ENCODE measurements at regions not wholly inside any gene's neighbourhood (a gene's known extent, or its start where the extent isn't known, plus 50 kb on each side); places are given as distances from the start of the nearest gene placed in this dataset.

DNA sequence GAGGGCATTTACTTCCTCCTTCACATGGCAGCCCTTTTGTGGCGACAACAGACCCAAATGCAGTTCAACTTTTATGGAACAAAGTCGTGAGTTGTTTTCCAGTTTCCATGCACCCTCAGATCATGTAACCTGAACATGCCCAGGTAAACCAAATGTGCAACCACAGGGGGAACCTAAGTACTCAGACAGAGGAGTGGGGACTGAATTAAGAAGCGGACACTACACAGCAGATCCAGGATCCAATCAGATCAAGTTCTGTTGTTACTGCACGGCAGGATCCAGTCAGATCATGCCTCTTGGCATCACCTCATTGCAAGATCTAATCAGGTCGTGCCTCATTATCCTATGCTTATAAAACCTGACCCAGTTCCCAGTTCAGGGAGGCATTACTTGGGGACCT lies 115.7 kb downstream of the MATN1 start (continued):
- TF ChIP-seq, protein P1, sequence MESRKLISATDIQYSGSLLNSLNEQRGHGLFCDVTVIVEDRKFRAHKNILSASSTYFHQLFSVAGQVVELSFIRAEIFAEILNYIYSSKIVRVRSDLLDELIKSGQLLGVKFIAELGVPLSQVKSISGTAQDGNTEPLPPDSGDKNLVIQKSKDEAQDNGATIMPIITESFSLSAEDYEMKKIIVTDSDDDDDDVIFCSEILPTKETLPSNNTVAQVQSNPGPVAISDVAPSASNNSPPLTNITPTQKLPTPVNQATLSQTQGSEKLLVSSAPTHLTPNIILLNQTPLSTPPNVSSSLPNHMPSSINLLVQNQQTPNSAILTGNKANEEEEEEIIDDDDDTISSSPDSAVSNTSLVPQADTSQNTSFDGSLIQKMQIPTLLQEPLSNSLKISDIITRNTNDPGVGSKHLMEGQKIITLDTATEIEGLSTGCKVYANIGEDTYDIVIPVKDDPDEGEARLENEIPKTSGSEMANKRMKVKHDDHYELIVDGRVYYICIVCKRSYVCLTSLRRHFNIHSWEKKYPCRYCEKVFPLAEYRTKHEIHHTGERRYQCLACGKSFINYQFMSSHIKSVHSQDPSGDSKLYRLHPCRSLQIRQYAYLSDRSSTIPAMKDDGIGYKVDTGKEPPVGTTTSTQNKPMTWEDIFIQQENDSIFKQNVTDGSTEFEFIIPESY (IDR thresholded peaks at IDR 0.05): no peak
- TF ChIP-seq, protein P2, sequence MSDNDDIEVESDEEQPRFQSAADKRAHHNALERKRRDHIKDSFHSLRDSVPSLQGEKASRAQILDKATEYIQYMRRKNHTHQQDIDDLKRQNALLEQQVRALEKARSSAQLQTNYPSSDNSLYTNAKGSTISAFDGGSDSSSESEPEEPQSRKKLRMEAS (IDR thresholded peaks at IDR 0.05): no peak
- no peak for TF ChIP-seq FOXA2 (IDR thresholded peaks at IDR 0.05)

DNA sequence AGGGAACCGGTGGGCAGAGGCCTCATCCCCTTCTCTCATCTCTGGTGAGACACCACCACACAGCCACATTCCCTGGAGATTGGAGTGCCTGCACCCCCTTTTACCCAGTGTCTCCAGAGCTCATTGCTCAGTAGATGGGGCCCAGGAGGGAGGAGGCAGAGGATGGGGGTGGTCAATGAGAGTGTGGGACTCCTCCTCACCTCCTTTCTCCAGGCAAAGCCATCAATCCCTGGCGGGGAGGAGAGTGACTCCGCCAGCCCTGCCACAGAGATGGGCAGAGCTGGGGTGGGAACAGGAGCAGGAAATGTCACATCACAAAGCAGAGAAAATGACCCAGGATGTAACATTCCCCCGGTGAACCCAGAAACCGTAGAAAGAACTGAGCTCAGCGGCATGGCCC lies 117.2 kb downstream of the MATN1 start:
- no peak for TF ChIP-seq YY1 (IDR thresholded peaks at IDR 0.05)
- TF ChIP-seq JUND (IDR thresholded peaks at IDR 0.05): no peak
- no peak for TF ChIP-seq TAF1 (conservative IDR thresholded peaks at IDR 0.05)
- TF ChIP-seq, protein P3, sequence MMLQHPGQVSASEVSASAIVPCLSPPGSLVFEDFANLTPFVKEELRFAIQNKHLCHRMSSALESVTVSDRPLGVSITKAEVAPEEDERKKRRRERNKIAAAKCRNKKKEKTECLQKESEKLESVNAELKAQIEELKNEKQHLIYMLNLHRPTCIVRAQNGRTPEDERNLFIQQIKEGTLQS (IDR thresholded peaks at IDR 0.05): no peak
- no peak for TF ChIP-seq RXRA (IDR thresholded peaks at IDR 0.05)
- TF ChIP-seq, protein P4, sequence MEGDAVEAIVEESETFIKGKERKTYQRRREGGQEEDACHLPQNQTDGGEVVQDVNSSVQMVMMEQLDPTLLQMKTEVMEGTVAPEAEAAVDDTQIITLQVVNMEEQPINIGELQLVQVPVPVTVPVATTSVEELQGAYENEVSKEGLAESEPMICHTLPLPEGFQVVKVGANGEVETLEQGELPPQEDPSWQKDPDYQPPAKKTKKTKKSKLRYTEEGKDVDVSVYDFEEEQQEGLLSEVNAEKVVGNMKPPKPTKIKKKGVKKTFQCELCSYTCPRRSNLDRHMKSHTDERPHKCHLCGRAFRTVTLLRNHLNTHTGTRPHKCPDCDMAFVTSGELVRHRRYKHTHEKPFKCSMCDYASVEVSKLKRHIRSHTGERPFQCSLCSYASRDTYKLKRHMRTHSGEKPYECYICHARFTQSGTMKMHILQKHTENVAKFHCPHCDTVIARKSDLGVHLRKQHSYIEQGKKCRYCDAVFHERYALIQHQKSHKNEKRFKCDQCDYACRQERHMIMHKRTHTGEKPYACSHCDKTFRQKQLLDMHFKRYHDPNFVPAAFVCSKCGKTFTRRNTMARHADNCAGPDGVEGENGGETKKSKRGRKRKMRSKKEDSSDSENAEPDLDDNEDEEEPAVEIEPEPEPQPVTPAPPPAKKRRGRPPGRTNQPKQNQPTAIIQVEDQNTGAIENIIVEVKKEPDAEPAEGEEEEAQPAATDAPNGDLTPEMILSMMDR (IDR thresholded peaks at IDR 0.05; ENCODE audit: low read depth, low read length, missing input control): no peak
- no peak for TF ChIP-seq GABPA (IDR thresholded peaks at IDR 0.05 in 1 of 2, conservative IDR thresholded peaks at IDR 0.05 in 1 of 2)
- TF ChIP-seq SP1 (IDR thresholded peaks at IDR 0.05): no peak
- Histone ChIP-seq H3K9me3 (ENCODE audit: control insufficient read depth in 4 of 4, low read length in 3 of 4) (peaks cover 0 to 6% (median 3%) of the 10 kb centered on the region in 4 donors), H3K36me3 (ENCODE audit: control insufficient read depth in 4 of 4, insufficient read depth in 3 of 4, low read depth in 1 of 4, low read length in 3 of 4) (no peaks in the 10 kb centered on the region), H3K27me3 (ENCODE audit: control insufficient read depth in 4 of 4, insufficient read depth in 4 of 4, low read length in 3 of 4) (no peaks in the 10 kb centered on the region), H3K4me3 (ENCODE audit: low read depth in 1 of 3, low read length in 3 of 3) (no peak overlapping the region), H3K27ac (ENCODE audit: low read depth in 1 of 2, low read length in 2 of 2) (no peak overlapping the region), H3K9ac (ENCODE audit: low read depth in 1 of 2, low read length in 2 of 2) (no peak overlapping the region), H3K4me1 (ENCODE audit: control insufficient read depth in 4 of 4, insufficient read depth in 4 of 4, low read length in 3 of 4) (no peaks in the 10 kb centered on the region)
- 70% methylated on average over 6 of the region's 6 CpGs for WGBS
- DNase-seq (ENCODE audit: low spot score): peak; percentile 27

DNA sequence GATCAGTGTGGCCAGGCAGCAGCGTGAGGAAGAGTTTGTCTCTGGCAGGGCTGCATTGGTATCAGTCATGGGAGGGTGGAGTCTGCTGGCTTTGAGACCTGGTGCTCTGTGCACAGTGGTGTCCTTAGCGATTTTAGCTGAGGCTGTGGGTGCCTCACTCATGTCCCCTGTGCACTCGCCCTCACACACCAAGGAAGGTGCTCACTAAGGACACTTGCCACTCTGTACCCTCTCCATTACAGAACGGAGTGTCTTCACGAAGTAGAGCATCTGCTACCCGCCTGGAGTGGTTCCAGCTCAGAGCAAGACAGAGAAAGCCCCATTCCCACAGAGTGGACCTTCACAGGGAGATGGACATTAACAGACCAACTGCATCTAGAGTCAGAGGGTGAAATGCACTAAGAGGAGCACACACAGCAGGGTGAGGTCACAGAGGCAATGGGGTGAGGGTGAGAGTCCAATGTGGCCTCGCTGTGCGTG lies 117.9 kb downstream of the MATN1 start:
- Histone ChIP-seq H3K27ac (ENCODE audit: low read depth in 1 of 2, low read length in 2 of 2) (no peak overlapping the region), H3K9ac (ENCODE audit: low read depth in 1 of 2, low read length in 2 of 2) (no peak overlapping the region), H3K4me3 (ENCODE audit: low read depth in 1 of 3, low read length in 3 of 3) (no peak overlapping the region), H3K27me3 (ENCODE audit: control insufficient read depth in 4 of 4, insufficient read depth in 4 of 4, low read length in 3 of 4) (no peaks in the 10 kb centered on the region), H3K4me1 (ENCODE audit: control insufficient read depth in 4 of 4, insufficient read depth in 4 of 4, low read length in 3 of 4) (no peaks in the 10 kb centered on the region), H3K9me3 (ENCODE audit: control insufficient read depth in 4 of 4, low read length in 3 of 4) (peaks cover 0 to 6% (median 5%) of the 10 kb centered on the region in 4 donors), H3K36me3 (ENCODE audit: control insufficient read depth in 4 of 4, insufficient read depth in 3 of 4, low read depth in 1 of 4, low read length in 3 of 4) (no peaks in the 10 kb centered on the region)
- TF ChIP-seq GABPA (IDR thresholded peaks at IDR 0.05 in 1 of 2, conservative IDR thresholded peaks at IDR 0.05 in 1 of 2): no peak
- no peak for TF ChIP-seq FOXA2 (IDR thresholded peaks at IDR 0.05)
- no peak for TF ChIP-seq TAF1 (conservative IDR thresholded peaks at IDR 0.05)
- TF ChIP-seq, protein P2 (IDR thresholded peaks at IDR 0.05): no peak
- TF ChIP-seq RAD21 (IDR thresholded peaks at IDR 0.05): no peak
- TF ChIP-seq, protein P3 (IDR thresholded peaks at IDR 0.05): no peak
- no peak for TF ChIP-seq EGR1 (IDR thresholded peaks at IDR 0.05; ENCODE audit: low read depth in 2 of 2)
- TF ChIP-seq, protein P1 (IDR thresholded peaks at IDR 0.05): no peak
- peak; percentile 19 for DNase-seq (ENCODE audit: low spot score)
- WGBS: 74% methylated on average over 8 of the region's 8 CpGs
